ENCODE measurements at regions not wholly inside any gene's neighbourhood (a gene's known extent, or its start where the extent isn't known, plus 50 kb on each side); places are given as distances from the start of the nearest gene placed in this dataset.

GRCh38 chr1:192901500-192901899, 92.7 kb downstream of the RGS2 start:
- no peak for TF ChIP-seq EZH2phosphoT487 (conservative IDR thresholded peaks at IDR 0.05; ENCODE audit: low read length)
- no peak for TF ChIP-seq CTCF (IDR thresholded peaks at IDR 0.05; ENCODE audit: insufficient read depth, low read length, poor library complexity, severe bottlenecking)
- H3K79me2 ChIP-seq (ENCODE audit: insufficient read depth, low read length), result no peaks in the 10 kb centered on the region
- H3K4me2 ChIP-seq (ENCODE audit: low read depth, low read length, poor library complexity, severe bottlenecking), result no peak overlapping the region
- H3F3A ChIP-seq (ENCODE audit: insufficient read depth), result no peaks in the 10 kb centered on the region
- H3K4me3 ChIP-seq (ENCODE audit: insufficient read depth, low read length, poor library complexity, severe bottlenecking), result no peak overlapping the region
- no peak overlapping the region for H2AFZ ChIP-seq (ENCODE audit: low read depth, low read length, severe bottlenecking)
- H3K9ac ChIP-seq (ENCODE audit: low read length), result no peak overlapping the region
- no peaks in the 10 kb centered on the region for H3K36me3 ChIP-seq (ENCODE audit: low read length)
- no peak overlapping the region for H3K27ac ChIP-seq (ENCODE audit: low read depth, low read length)
- H3K9me2 ChIP-seq (replicated peaks; ENCODE audit: insufficient read depth, low read length), result no peaks in the 10 kb centered on the region
- no peaks in the 10 kb centered on the region for H3K9me3 ChIP-seq (ENCODE audit: insufficient read depth, low read length)
- no peaks in the 10 kb centered on the region for H4K20me1 ChIP-seq (ENCODE audit: low read depth, low read length)
- no peaks in the 10 kb centered on the region for H3K27me3 ChIP-seq (ENCODE audit: low read length)

GRCh38 chr1:192903142-192903541, 94.3 kb downstream of the RGS2 start:
- no peaks in the 10 kb centered on the region for H3K36me3 ChIP-seq (ENCODE audit: low read length)
- H3K9me3 ChIP-seq (ENCODE audit: insufficient read depth, low read length), result no peaks in the 10 kb centered on the region
- H3K4me3 ChIP-seq (ENCODE audit: insufficient read depth, low read length, poor library complexity, severe bottlenecking), result no peak overlapping the region
- no peak overlapping the region for H2AFZ ChIP-seq (ENCODE audit: low read depth, low read length, severe bottlenecking)
- no peaks in the 10 kb centered on the region for H3K79me2 ChIP-seq (ENCODE audit: insufficient read depth, low read length)
- H3K9me2 ChIP-seq (replicated peaks; ENCODE audit: insufficient read depth, low read length), result no peaks in the 10 kb centered on the region
- H3K27me3 ChIP-seq (ENCODE audit: low read length), result no peaks in the 10 kb centered on the region
- TF ChIP-seq EZH2phosphoT487 (conservative IDR thresholded peaks at IDR 0.05; ENCODE audit: low read length), result no peak
- TF ChIP-seq CTCF (IDR thresholded peaks at IDR 0.05; ENCODE audit: insufficient read depth, low read length, poor library complexity, severe bottlenecking), result no peak
- H3K9ac ChIP-seq (ENCODE audit: low read length), result no peak overlapping the region
- no peak overlapping the region for H3K4me2 ChIP-seq (ENCODE audit: low read depth, low read length, poor library complexity, severe bottlenecking)
- H3F3A ChIP-seq (ENCODE audit: insufficient read depth), result no peaks in the 10 kb centered on the region
- H3K27ac ChIP-seq (ENCODE audit: low read depth, low read length), result no peak overlapping the region
- H4K20me1 ChIP-seq (ENCODE audit: low read depth, low read length), result no peaks in the 10 kb centered on the region

GRCh38 chr1:192904438-192904895, 95.6 kb downstream of the RGS2 start:
- Histone ChIP-seq H3K27ac (ENCODE audit: low read depth, low read length) (no peak overlapping the region), H2AFZ (ENCODE audit: low read depth, low read length, severe bottlenecking) (no peak overlapping the region), H3K4me2 (ENCODE audit: low read depth, low read length, poor library complexity, severe bottlenecking) (no peak overlapping the region), H3K27me3 (ENCODE audit: low read length) (no peaks in the 10 kb centered on the region), H3K9me2 (replicated peaks; ENCODE audit: insufficient read depth, low read length) (no peaks in the 10 kb centered on the region), H3K79me2 (ENCODE audit: insufficient read depth, low read length) (no peaks in the 10 kb centered on the region), H3F3A (ENCODE audit: insufficient read depth) (no peaks in the 10 kb centered on the region), H3K4me3 (ENCODE audit: insufficient read depth, low read length, poor library complexity, severe bottlenecking) (no peak overlapping the region), H3K9ac (ENCODE audit: low read length) (no peak overlapping the region), H3K9me3 (ENCODE audit: insufficient read depth, low read length) (no peaks in the 10 kb centered on the region), H4K20me1 (ENCODE audit: low read depth, low read length) (no peaks in the 10 kb centered on the region), H3K36me3 (ENCODE audit: low read length) (no peaks in the 10 kb centered on the region)
- no peak for TF ChIP-seq EZH2phosphoT487 (conservative IDR thresholded peaks at IDR 0.05; ENCODE audit: low read length)
- no peak for TF ChIP-seq CTCF (IDR thresholded peaks at IDR 0.05; ENCODE audit: insufficient read depth, low read length, poor library complexity, severe bottlenecking)
